Esophagus muscularis mucosa (tissue), 4 donors: ENCODE measurements at regions not wholly inside any gene's neighbourhood (a gene's known extent, or its start where the extent isn't known, plus 50 kb on each side); places are given as distances from the start of the nearest gene placed in this dataset.

ENCODE experiments used
- DNase-seq: peaks from one replicate; pipeline ENCODE4 v3.0.0-alpha.2; 2017; ENCODE audit errors: extremely low spot score
- H3K27ac ChIP-seq, 4 donors: fragments of 200-600 bp; sonication (generic); replicated peaks in 1 of 4; 1 replicate in 3 of 4; 2 replicates in 1 of 4; pipeline ENCODE4 v1.5.1; 2016 to 2019; ENCODE audit warnings: mild to moderate bottlenecking in 1 of 4
- H3K27me3 ChIP-seq, 4 donors: fragments of 200-600 bp; sonication (generic); one replicate each; pipeline versions ENCODE4 v1.5.1 to v1.6.0; 2016 to 2019
- H3K36me3 ChIP-seq, 4 donors: fragments of 200-600 bp; sonication (generic); one replicate each; pipeline ENCODE4 v1.5.1; 2016 to 2019
- H3K4me1 ChIP-seq, 4 donors: fragments of 200-600 bp; sonication (generic); one replicate each; pipeline ENCODE4 v1.5.1; 2016 to 2019
- H3K4me3 ChIP-seq, 4 donors: fragments of 200-600 bp; sonication (generic); 1 replicate in 2 of 4; 2 replicates in 2 of 4; pipeline ENCODE4 v1.5.1; 2016 to 2019; ENCODE audit warnings: mild to moderate bottlenecking in 4 of 4, moderate library complexity in 1 of 4
- H3K9me3 ChIP-seq, 4 donors: fragments of 200-600 bp; sonication (generic); 1 replicate in 3 of 4; 2 replicates in 1 of 4; pipeline ENCODE4 v1.5.1; 2016 to 2019
- EP300 ChIP-seq: sonication (generic); formaldehyde crosslinking; IDR thresholded peaks from one replicate; pipeline ENCODE4 v1.6.1; 2017; ENCODE audit warnings: antibody characterized with exemption
- POLR2A ChIP-seq: fragments of 450-650 bp; IDR thresholded peaks from one replicate; pipeline ENCODE4 v1.6.1; 2017; ENCODE audit warnings: antibody characterized with exemption, moderate library complexity, mild to moderate bottlenecking, low read depth
- POLR2AphosphoS5 ChIP-seq, 2 donors: sonication (generic); formaldehyde crosslinking; IDR thresholded peaks; one replicate each; pipeline ENCODE4 v1.6.1; 2017; ENCODE audit warnings: antibody characterized with exemption in 2 of 2
- WGBS: methylation state at CpG from one replicate; pipeline ENCODE4 v1.1.5; 2018; 5-methylcytosine and 5-hydroxymethylcytosine counted together
- intact Hi-C: fragments of 100-400 bp; cut with DNase I; formaldehyde crosslinking; loops from one replicate; pipeline ENCODE4 v1.15.1; 2023
- TF ChIP-seq, protein P1 (sequence below), 3 experiments: fragments of 200-600 bp in 2 of 3; fragments of 450-650 bp in 1 of 3; sonication (generic) in 2 of 3; IDR thresholded peaks; one replicate each; pipeline ENCODE4 v1.5.1; 2017 to 2019; ENCODE audit warnings: antibody characterized with exemption in 3 of 3, mild to moderate bottlenecking in 2 of 3, moderate library complexity in 1 of 3

DNA sequence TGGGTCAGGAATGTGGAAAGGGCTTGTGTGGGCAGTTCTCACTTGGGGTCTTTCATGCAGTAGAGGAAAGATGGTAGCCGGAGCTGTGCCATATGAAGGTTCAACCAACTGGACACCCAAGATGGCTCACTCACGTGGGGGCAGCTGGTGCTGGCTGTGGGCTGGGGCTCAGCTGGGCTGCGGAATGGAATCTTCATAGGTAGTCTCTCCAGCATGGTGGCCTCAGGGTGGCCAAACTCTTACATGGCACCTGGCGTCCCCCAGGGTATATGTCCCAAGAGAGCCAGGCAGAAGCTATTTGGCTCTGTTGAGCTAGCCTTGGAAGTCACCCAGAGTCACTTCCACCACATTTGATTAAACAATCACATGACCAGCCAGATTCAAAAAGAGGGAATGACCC, 163.1 kb upstream of the KLHL29 start:
- H3K4me1 ChIP-seq, result no peaks in the 10 kb centered on the region
- no peak overlapping the region for H3K4me3 ChIP-seq
- no peak overlapping the region for H3K27ac ChIP-seq
- no peaks in the 10 kb centered on the region for H3K9me3 ChIP-seq
- WGBS, result 82% methylated on average over 3 of the region's 4 CpGs
- intact Hi-C loops, result no loop called here
- no peaks in the 10 kb centered on the region for H3K27me3 ChIP-seq
- TF ChIP-seq POLR2AphosphoS5 (IDR thresholded peaks at IDR 0.05) (no peak), EP300 (no peak), POLR2A (no peak)
- TF ChIP-seq, protein P1, sequence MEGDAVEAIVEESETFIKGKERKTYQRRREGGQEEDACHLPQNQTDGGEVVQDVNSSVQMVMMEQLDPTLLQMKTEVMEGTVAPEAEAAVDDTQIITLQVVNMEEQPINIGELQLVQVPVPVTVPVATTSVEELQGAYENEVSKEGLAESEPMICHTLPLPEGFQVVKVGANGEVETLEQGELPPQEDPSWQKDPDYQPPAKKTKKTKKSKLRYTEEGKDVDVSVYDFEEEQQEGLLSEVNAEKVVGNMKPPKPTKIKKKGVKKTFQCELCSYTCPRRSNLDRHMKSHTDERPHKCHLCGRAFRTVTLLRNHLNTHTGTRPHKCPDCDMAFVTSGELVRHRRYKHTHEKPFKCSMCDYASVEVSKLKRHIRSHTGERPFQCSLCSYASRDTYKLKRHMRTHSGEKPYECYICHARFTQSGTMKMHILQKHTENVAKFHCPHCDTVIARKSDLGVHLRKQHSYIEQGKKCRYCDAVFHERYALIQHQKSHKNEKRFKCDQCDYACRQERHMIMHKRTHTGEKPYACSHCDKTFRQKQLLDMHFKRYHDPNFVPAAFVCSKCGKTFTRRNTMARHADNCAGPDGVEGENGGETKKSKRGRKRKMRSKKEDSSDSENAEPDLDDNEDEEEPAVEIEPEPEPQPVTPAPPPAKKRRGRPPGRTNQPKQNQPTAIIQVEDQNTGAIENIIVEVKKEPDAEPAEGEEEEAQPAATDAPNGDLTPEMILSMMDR (IDR thresholded peaks at IDR 0.05), result no peak
- no peak for DNase-seq
- H3K36me3 ChIP-seq, result no peaks in the 10 kb centered on the region

DNA sequence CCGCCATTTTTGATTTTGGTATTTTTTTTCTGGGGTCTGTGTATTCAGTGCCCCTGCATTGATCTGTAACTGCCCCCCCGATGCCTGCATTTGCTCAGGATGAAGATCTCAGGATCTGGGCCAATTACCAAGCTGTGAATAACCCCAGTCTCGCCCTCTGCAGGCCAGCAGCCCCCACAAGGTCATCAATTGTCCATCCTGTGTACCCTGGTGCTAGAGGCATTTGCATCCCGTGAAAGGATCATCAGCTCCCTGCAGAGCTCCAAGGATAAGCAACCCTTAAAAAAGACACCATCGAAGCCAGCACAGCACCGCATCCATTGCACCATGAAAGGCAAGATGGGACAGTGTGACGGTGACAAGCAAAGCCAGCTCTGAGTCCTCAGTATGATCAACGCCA, 154.1 kb upstream of the KLHL29 start:
- DNase-seq, result no peak
- H3K9me3 ChIP-seq, result no peaks in the 10 kb centered on the region
- intact Hi-C loops, result no loop called here
- 84% methylated on average over 7 of the region's 8 CpGs for WGBS
- H3K4me3 ChIP-seq, result no peak overlapping the region
- H3K27ac ChIP-seq, result no peak overlapping the region
- TF ChIP-seq, protein P1 (IDR thresholded peaks at IDR 0.05), result no peak
- TF ChIP-seq EP300, result no peak
- TF ChIP-seq POLR2A, result no peak
- no peak for TF ChIP-seq POLR2AphosphoS5 (IDR thresholded peaks at IDR 0.05)
- H3K4me1 ChIP-seq, result no peaks in the 10 kb centered on the region
- H3K27me3 ChIP-seq, result no peaks in the 10 kb centered on the region
- no peaks in the 10 kb centered on the region for H3K36me3 ChIP-seq

DNA sequence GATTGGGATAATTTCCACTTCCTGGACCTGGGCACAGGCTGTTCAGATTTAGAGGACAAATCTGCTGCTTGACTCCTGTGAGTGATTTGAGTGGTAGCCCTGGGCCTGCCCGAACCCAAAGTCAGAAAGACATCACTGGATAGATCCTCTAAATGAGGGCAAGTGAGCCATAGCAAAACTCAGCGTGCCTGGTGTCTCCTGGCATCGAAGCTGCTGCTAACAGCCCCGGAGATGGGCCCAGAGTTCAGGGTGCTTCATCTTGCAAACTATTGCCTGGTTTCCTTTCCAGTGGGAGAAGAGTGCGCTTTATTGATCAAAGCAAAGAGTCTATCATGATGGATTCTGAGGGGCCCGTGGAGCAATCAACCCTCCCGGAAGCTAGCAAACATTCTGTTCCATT, 153.1 kb upstream of the KLHL29 start:
- Histone ChIP-seq H3K27ac (no peak overlapping the region), H3K4me3 (no peak overlapping the region), H3K4me1 (no peaks in the 10 kb centered on the region), H3K9me3 (no peaks in the 10 kb centered on the region), H3K36me3 (no peaks in the 10 kb centered on the region), H3K27me3 (no peaks in the 10 kb centered on the region)
- DNase-seq, result no peak
- intact Hi-C loops, result no loop called here
- TF ChIP-seq POLR2AphosphoS5 (IDR thresholded peaks at IDR 0.05) (no peak), EP300 (no peak), POLR2A (no peak)
- TF ChIP-seq, protein P1 (IDR thresholded peaks at IDR 0.05), result no peak
- WGBS, result 86% methylated on average over 7 of the region's 7 CpGs

- 88% methylated on average over 2 of the region's 2 CpGs for WGBS
- Histone ChIP-seq H3K9me3 (no peaks in the 10 kb centered on the region), H3K4me1 (no peaks in the 10 kb centered on the region), H3K27ac (no peak overlapping the region), H3K4me3 (no peak overlapping the region), H3K36me3 (no peaks in the 10 kb centered on the region), H3K27me3 (no peaks in the 10 kb centered on the region)
- peak; percentile 57 for DNase-seq
- intact Hi-C loops, result no loop called here
- TF ChIP-seq POLR2AphosphoS5 (IDR thresholded peaks at IDR 0.05), result no peak
- TF ChIP-seq POLR2A, result no peak
- TF ChIP-seq, protein P1 (IDR thresholded peaks at IDR 0.05), result no peak
- no peak for TF ChIP-seq EP300
Measured at GRCh38 chr2:23235292-23235691, 149.7 kb upstream of the KLHL29 start.

DNA sequence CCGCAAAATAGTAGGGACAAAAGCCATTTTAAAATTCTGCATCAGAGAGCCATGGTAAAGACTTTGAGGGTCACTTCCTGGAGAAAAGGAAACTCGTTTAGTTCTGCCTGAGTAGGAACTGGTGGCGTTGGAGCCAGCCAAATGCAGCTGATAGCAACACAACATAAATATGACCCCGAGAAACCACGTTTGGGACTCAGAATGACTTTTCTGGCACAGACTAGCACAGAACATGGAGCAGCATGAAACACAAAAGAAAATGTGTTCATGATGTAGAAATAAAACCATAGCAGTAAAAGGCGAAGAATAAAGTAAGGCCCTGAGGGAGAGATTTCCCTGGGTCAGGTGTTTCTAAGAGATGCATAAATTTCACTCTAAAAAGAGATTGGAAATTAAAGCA, 149.2 kb upstream of the KLHL29 start:
- Histone ChIP-seq H3K36me3 (no peaks in the 10 kb centered on the region), H3K4me1 (no peaks in the 10 kb centered on the region), H3K27ac (no peak overlapping the region), H3K27me3 (no peaks in the 10 kb centered on the region), H3K9me3 (no peaks in the 10 kb centered on the region), H3K4me3 (no peak overlapping the region)
- intact Hi-C loops, result no loop called here
- no peak for TF ChIP-seq POLR2A
- TF ChIP-seq, protein P1 (IDR thresholded peaks at IDR 0.05), result no peak
- no peak for TF ChIP-seq EP300
- TF ChIP-seq POLR2AphosphoS5 (IDR thresholded peaks at IDR 0.05), result no peak
- WGBS, result 78% methylated on average over 6 of the region's 6 CpGs
- no peak for DNase-seq
